Left renal cortex interstitium (tissue), 4 donors: ENCODE measurements at regions not wholly inside any gene's neighbourhood (a gene's known extent, or its start where the extent isn't known, plus 50 kb on each side); places are given as distances from the start of the nearest gene placed in this dataset.
"Not testable (repeated sequence)": the region's sequence is repeated elsewhere in the genome, so short reads cannot be mapped to it uniquely, and the experiment has no call there.

Source experiments
- DNase-seq, 4 donors: peaks; one replicate each; pipeline ENCODE4 v3.0.0-alpha.2; 2013; ENCODE audit warnings: low read depth in 4 of 4, low spot score in 2 of 4, missing footprints in 1 of 4

- no peak for DNase-seq
Observed at GRCh38 chr12:17016116-17016864, 410.3 kb upstream of the LMO3 start.

- no peak for DNase-seq
Observed at GRCh38 chr12:17015501-17015900, 409.5 kb upstream of the LMO3 start.

- not testable (repeated sequence) for DNase-seq
Observed at GRCh38 chr12:17007442-17008040, 401.6 kb upstream of the LMO3 start.

GRCh38 chr12:16998538-16998937 lies 392.6 kb upstream of the LMO3 start:
- DNase-seq = not testable (repeated sequence)

GRCh38 chr12:16984484-16984883 lies 378.5 kb upstream of the LMO3 start:
- DNase-seq = no peak

GRCh38 chr12:16972923-16973770 lies 367.2 kb upstream of the LMO3 start:
- DNase-seq = no peak

- no peak for DNase-seq
Observed at GRCh38 chr12:16962889-16963288, 356.9 kb upstream of the LMO3 start.

- no peak for DNase-seq
Observed at GRCh38 chr12:16955083-16955657, 349.2 kb upstream of the LMO3 start.

GRCh38 chr12:16949871-16950667 lies 344.1 kb upstream of the LMO3 start:
- DNase-seq = peak in 1 of 4 donors; percentile 1

GRCh38 chr12:16949371-16949770 lies 343.4 kb upstream of the LMO3 start:
- DNase-seq = no peak

- DNase-seq = no peak
Observed at GRCh38 chr12:16946704-16947103, 340.7 kb upstream of the LMO3 start.

- peak in 2 of 4 donors; percentile 0 to 4 for DNase-seq
Observed at GRCh38 chr12:16939871-16940306, 333.9 kb upstream of the LMO3 start.

- no peak for DNase-seq
Observed at GRCh38 chr12:16927259-16927658, 321.3 kb upstream of the LMO3 start.

GRCh38 chr12:16920451-16920850 lies 314.5 kb upstream of the LMO3 start:
- no peak for DNase-seq

- DNase-seq = no peak
Observed at GRCh38 chr12:16919551-16919950, 313.6 kb upstream of the LMO3 start.

- no peak for DNase-seq
Observed at GRCh38 chr12:16914853-16915252, 308.9 kb upstream of the LMO3 start.

GRCh38 chr12:16913832-16914490 lies 308.0 kb upstream of the LMO3 start:
- no peak for DNase-seq

- DNase-seq = no peak
Observed at GRCh38 chr12:16901946-16902345, 296.0 kb upstream of the LMO3 start.

- no peak for DNase-seq
Observed at GRCh38 chr12:16893426-16893825, 287.5 kb upstream of the LMO3 start.

- no peak for DNase-seq
Observed at GRCh38 chr12:16891673-16892072, 285.7 kb upstream of the LMO3 start.
